GM13977 (cell line): ENCODE measurements at regions not wholly inside any gene's neighbourhood (a gene's known extent, or its start where the extent isn't known, plus 50 kb on each side); places are given as distances from the start of the nearest gene placed in this dataset.

Experiments used
- DNase-seq: peaks from one replicate; pipeline ENCODE4 v3.0.0; 2012; ENCODE audit warnings: low spot score
- in situ Hi-C: fragments of 300-500 bp; cut with MboI; formaldehyde crosslinking; loops from one replicate; pipeline ENCODE4 v1.12.0; 2022; ENCODE audit warnings: low sequenced_read_pairs, low pct_unique_long_range_greater_than_20kb, mixed read lengths, inconsistent platforms; ENCODE audit not compliant: unreplicated experiment
- TF ChIP-seq, protein P1 (sequence below): IDR thresholded peaks from 2 replicates; pipeline ENCODE4 v1.5.1; 2012; ENCODE audit warnings: mild to moderate bottlenecking, control low read depth; ENCODE audit not compliant: insufficient read depth; ENCODE audit errors: extremely low read depth, missing control alignments

DNA sequence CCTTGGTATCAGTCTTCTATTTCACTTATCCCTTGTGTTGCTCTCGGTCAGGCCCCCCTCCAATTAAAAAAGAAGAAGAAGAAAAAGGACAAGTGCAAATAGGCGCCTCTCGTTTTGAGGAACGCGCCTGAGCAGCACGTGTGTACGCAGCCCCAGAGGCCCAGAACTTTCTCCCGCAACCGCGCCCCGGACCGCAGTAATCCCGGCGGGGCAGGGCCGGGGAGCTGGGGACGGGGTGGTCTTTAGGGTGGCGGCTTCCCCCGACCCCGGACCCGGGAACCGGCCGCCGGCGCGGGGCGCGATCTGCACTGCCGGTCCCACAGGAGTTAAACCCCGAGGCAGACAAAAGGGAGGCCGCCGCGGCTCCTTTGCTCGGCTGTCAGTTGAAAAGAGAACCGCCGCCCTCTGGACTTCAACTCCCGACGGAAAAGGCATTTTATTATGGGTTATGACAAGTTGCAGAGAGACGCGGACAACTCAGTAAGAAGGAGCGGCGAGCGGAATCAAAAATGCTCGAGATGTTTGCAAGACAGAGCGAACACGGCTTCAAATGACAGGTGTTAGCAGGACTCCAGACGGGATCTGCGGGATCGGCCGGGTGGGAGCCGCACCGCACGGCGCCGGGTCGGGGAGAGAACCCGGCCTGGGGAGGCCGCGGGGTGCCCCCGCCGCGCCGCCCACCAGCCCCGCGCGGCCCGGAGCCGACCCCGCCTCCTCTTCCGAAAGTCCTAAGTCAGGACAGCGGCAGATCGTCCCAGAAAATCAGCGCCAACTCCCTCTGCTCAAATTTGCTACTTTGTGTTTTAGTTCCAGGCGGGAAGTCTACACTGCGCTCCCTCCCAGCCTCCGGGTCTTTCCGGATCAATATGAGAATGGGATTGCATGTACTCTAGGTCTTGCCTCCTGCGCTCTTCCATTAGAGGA, 79.0 kb downstream of the NR2F2 start:
- in situ Hi-C loops: no loop called here
- TF ChIP-seq, protein P1, sequence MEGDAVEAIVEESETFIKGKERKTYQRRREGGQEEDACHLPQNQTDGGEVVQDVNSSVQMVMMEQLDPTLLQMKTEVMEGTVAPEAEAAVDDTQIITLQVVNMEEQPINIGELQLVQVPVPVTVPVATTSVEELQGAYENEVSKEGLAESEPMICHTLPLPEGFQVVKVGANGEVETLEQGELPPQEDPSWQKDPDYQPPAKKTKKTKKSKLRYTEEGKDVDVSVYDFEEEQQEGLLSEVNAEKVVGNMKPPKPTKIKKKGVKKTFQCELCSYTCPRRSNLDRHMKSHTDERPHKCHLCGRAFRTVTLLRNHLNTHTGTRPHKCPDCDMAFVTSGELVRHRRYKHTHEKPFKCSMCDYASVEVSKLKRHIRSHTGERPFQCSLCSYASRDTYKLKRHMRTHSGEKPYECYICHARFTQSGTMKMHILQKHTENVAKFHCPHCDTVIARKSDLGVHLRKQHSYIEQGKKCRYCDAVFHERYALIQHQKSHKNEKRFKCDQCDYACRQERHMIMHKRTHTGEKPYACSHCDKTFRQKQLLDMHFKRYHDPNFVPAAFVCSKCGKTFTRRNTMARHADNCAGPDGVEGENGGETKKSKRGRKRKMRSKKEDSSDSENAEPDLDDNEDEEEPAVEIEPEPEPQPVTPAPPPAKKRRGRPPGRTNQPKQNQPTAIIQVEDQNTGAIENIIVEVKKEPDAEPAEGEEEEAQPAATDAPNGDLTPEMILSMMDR: no peak
- DNase-seq: no peak

DNA sequence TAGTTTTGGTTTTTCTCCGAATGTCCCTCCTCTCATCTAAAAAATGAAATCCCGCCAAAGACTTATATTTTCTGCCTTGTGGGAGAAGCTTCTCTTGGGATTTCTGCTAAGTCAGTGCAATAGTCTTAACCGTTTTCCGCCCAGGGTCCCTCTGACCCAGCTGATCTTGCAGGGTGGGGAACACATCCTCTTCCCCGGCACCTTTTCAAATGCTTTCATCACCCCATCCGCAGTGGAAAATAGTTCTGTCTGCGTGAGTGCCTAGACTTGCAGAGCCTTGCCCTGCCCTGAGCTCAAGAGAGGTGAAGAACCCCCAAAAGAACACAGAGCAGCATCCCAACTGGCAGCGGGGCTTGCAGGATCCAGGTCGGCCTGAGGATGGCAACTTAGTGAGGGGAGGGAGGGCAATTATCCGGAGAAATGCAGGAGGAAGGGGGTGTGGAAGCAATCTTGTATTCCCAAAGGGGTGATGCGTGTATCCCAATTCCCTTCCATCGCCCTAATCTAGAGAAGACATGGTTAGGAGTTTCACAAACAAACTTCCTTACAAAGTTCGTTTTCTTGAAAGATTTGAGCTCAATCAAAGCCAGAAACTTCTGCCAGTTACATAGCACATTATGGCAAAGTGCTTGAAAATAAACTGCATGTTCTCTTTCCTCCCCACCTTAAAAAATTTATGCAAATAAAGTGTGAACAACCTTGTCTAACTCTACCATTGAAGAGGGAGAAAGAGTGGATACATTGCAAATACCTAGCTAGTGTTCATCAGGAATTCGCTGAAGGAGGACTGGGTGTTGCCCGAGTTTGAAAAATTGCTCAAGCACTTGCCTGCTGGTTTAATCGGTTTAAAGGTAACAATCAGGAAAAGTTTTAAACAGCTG, 79.9 kb downstream of the NR2F2 start:
- DNase-seq: no peak
- TF ChIP-seq, protein P1: no peak
- in situ Hi-C loops: no loop called here

DNA sequence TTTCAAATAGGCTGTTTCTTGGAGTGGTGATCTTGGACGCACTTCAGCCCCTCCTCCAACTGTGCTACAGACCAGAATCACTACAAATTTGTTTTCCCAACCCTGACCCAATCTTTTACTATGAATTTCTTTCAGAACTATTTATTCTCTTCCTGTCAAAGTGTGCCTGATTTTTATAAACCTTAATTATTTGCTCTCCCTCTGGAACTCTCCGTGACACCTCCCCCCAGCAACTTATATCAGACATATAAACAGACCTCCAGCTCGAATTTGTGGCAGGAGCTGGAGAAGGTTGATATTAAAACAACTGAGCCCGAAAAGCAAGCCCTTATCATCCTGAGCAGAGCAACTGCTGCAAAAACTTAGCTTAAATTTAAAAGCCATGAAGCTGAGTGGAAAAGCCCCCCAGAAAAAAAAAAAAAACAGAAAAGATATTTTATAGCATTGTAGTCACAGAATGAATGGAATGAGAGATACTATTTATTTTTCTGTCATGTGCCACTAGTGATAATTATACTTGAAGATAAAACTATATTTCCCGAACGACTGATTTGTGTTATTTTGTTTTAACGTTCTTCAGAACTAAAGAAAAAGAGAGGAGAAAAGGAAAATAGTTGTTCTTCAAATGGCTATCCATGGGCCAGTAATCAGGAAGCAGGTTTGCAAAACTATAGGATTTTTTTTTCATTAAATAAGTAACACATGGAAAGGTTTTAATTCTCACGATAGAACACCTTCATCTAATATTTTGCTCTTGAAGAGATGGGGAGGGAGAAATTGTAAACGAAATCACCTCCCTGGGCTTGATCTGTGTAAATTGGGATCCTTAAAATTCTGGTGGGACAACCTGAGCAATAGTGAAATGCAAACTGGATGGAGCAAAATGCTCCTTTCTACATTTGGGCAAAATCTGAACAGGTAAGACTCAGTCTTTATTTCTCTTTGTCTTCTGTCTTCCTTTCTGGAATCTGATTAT, 80.8 kb downstream of the NR2F2 start:
- TF ChIP-seq, protein P1: no peak
- in situ Hi-C loops: no loop called here
- DNase-seq: no peak

DNA sequence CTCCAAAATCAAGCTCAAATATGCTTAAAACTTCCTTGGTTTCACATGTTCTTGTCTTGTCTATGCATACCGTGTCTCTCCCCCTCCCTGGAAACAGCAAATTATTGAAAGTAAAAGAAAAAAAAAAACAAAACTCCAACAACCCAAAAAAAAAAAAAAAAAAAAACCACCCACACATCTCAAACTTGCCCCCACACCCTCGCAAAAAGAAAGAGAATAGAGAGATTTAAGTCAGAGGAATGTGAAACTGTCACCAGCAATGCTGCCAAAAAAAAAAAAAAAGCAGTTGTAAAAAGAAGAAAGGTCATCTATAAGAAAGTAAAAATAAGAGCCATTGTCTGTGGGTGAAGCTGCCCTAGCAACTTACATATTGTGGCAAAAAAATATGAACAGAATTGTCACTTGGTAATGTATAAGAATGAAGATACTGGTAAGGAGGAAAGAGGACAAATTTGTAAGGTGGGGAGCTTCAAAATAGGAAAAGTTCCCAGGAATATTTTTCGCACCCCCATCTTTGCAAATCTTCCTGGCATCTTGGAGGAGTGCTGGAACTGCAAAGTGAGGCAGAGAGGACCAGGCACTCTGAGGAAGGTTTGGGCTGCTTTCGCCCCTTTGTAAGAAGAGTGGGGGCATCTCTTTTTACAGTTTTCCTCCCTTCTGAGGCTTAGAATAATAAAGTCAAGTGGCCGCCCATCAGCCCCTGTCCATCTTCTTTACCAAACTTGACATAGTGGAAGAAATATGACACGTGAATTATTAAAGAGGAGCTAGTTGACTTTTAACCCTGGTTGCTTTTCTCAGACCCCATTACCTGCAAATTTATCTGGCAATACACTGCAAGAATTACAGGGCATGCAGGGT, 81.8 kb downstream of the NR2F2 start:
- TF ChIP-seq, protein P1: no peak
- in situ Hi-C loops: no loop called here
- DNase-seq: no peak

DNA sequence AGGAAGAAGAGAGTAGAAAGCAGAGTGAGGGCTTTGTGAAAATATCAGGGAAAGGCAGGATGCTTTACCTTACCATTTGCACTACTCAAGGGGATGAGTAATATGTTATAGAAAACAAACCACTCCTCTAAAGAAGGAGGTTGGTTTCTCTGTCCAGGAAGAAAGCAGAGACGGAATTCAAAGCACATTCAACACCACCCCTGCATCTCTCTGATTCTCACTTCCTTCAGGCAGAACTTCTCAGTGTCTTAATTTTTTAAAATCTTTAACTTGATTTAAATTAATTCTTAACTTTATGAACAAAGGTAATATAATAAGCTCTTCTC, 82.4 kb downstream of the NR2F2 start:
- in situ Hi-C loops: no loop called here
- no peak for DNase-seq
- TF ChIP-seq, protein P1: no peak
